ENCODE measurements at regions not wholly inside any gene's neighbourhood (a gene's known extent, or its start where the extent isn't known, plus 50 kb on each side); places are given as distances from the start of the nearest gene placed in this dataset.

- peaks cover 18% of the 10 kb centered on the region for H4K20me1 ChIP-seq (ENCODE audit: insufficient read depth, low read length)
- no peaks in the 10 kb centered on the region for H3K4me1 ChIP-seq (ENCODE audit: insufficient read depth, low read length)
- DNase-seq (peak; percentile 75), ATAC-seq (ENCODE audit: insufficient read depth, low read depth) (peak; percentile 88)
- H3K9ac ChIP-seq (ENCODE audit: low read depth, low read length): no peak overlapping the region
- no peaks in the 10 kb centered on the region for H3K9me3 ChIP-seq (ENCODE audit: insufficient read depth, low read length, severe bottlenecking)
- TF ChIP-seq EZH2 (IDR thresholded peaks at IDR 0.05; ENCODE audit: borderline replicate concordance, low read depth, low read length, severe bottlenecking): no peak
- no peak for TF ChIP-seq CTCF (IDR thresholded peaks at IDR 0.05; ENCODE audit: borderline replicate concordance, extremely low read depth, low read length, poor library complexity, severe bottlenecking)
- no peaks in the 10 kb centered on the region for H3K27me3 ChIP-seq (ENCODE audit: insufficient read depth, low read length, poor library complexity)
- H3K27ac ChIP-seq (ENCODE audit: low read length): no peak overlapping the region
- no peaks in the 10 kb centered on the region for H3K79me2 ChIP-seq (ENCODE audit: insufficient read depth, low read length)
- no peak overlapping the region for H3K4me2 ChIP-seq (ENCODE audit: insufficient read depth, low read length)
- no peaks in the 10 kb centered on the region for H3K36me3 ChIP-seq (ENCODE audit: insufficient read depth, low read length)
- no peak overlapping the region for H3K4me3 ChIP-seq (ENCODE audit: low read depth in 1 of 2, low read length in 2 of 2)
- H2AFZ ChIP-seq (ENCODE audit: low read depth, low read length): no peak overlapping the region
These were observed 62.1 kb upstream of the SLC6A11 start for GRCh38 chr3:10753964-10754363.

- Histone ChIP-seq H4K20me1 (ENCODE audit: insufficient read depth, low read length) (peaks cover 18% of the 10 kb centered on the region), H3K27me3 (ENCODE audit: insufficient read depth, low read length, poor library complexity) (no peaks in the 10 kb centered on the region), H3K79me2 (ENCODE audit: insufficient read depth, low read length) (no peaks in the 10 kb centered on the region), H3K9ac (ENCODE audit: low read depth, low read length) (no peak overlapping the region), H3K27ac (ENCODE audit: low read length) (no peak overlapping the region), H3K36me3 (ENCODE audit: insufficient read depth, low read length) (no peaks in the 10 kb centered on the region), H3K4me1 (ENCODE audit: insufficient read depth, low read length) (no peaks in the 10 kb centered on the region), H3K4me3 (ENCODE audit: low read depth in 1 of 2, low read length in 2 of 2) (no peak overlapping the region), H3K9me3 (ENCODE audit: insufficient read depth, low read length, severe bottlenecking) (no peaks in the 10 kb centered on the region), H2AFZ (ENCODE audit: low read depth, low read length) (no peak overlapping the region), H3K4me2 (ENCODE audit: insufficient read depth, low read length) (no peak overlapping the region)
- ATAC-seq (ENCODE audit: insufficient read depth, low read depth): no peak
- TF ChIP-seq EZH2 (IDR thresholded peaks at IDR 0.05; ENCODE audit: borderline replicate concordance, low read depth, low read length, severe bottlenecking): no peak
- no peak for TF ChIP-seq CTCF (IDR thresholded peaks at IDR 0.05; ENCODE audit: borderline replicate concordance, extremely low read depth, low read length, poor library complexity, severe bottlenecking)
- DNase-seq: no peak
These were observed 59.5 kb upstream of the SLC6A11 start for GRCh38 chr3:10756546-10756945.

DNA sequence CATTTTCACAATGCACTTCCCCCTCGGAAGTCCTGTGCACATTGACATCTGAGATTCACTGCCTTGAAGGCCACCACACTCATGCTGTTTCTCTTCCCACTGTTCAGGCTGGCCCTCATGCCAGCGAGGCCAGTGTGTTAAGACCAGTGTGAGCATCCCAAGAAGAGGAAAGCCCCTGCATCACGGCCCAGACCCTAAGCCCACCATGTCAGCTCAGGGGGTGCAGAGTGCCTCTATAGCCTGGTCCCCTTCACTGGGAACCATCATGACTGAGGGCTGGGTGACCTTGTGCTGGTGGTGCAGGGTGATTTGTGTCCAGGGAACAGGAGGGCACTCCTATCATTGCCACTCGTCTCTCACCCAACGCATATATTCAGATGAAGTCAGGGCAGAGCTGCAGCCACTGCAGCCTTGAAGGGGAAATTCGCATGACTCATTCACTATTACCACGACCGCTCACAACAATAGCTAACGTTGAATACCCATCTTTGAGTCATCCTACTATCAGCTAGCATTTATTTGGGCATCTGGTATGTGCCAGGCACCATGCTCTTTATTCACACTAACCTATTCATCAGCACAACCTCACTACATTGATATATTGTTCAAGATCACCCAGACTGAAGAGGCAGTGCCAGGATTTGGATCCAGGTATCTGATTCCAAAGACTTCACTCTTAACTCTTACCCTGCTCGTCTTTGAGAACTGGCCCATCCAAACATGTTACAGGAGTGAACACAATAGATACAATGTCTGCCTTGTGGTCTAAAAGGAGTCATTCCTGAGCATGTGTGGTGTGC, 58.8 kb upstream of the SLC6A11 start:
- Histone ChIP-seq H3K27me3 (ENCODE audit: insufficient read depth, low read length, poor library complexity) (no peaks in the 10 kb centered on the region), H2AFZ (ENCODE audit: low read depth, low read length) (no peak overlapping the region), H3K4me2 (ENCODE audit: insufficient read depth, low read length) (no peak overlapping the region), H3K79me2 (ENCODE audit: insufficient read depth, low read length) (no peaks in the 10 kb centered on the region), H3K4me3 (ENCODE audit: low read depth in 1 of 2, low read length in 2 of 2) (no peak overlapping the region), H3K9me3 (ENCODE audit: insufficient read depth, low read length, severe bottlenecking) (no peaks in the 10 kb centered on the region), H3K9ac (ENCODE audit: low read depth, low read length) (no peak overlapping the region), H3K4me1 (ENCODE audit: insufficient read depth, low read length) (no peaks in the 10 kb centered on the region), H3K36me3 (ENCODE audit: insufficient read depth, low read length) (no peaks in the 10 kb centered on the region), H3K27ac (ENCODE audit: low read length) (no peak overlapping the region), H4K20me1 (ENCODE audit: insufficient read depth, low read length) (peaks cover 18% of the 10 kb centered on the region)
- no peak for TF ChIP-seq EZH2 (IDR thresholded peaks at IDR 0.05; ENCODE audit: borderline replicate concordance, low read depth, low read length, severe bottlenecking)
- no peak for TF ChIP-seq CTCF (IDR thresholded peaks at IDR 0.05; ENCODE audit: borderline replicate concordance, extremely low read depth, low read length, poor library complexity, severe bottlenecking)
- ATAC-seq (ENCODE audit: insufficient read depth, low read depth): no peak
- no peak for DNase-seq
